H9 (cell line): ENCODE measurements at regions not wholly inside any gene's neighbourhood (a gene's known extent, or its start where the extent isn't known, plus 50 kb on each side); places are given as distances from the start of the nearest gene placed in this dataset.
"Not testable (repeated sequence)": the region's sequence is repeated elsewhere in the genome, so short reads cannot be mapped to it uniquely, and the experiment has no call there.

Experiments used
- DNase-seq: peaks from one replicate; pipeline ENCODE4 v3.0.0-alpha.2; 2017
- H2AFZ ChIP-seq: one replicate; pipeline ENCODE4 v1.6.1; 2013; ENCODE audit warnings: mild to moderate bottlenecking, low read length, control low read depth, moderate library complexity
- H2AK5ac ChIP-seq: 2 replicates; pipeline ENCODE4 v1.6.1; 2013; ENCODE audit warnings: low read length, control low read depth, mixed read lengths; ENCODE audit not compliant: insufficient read length
- H2BK120ac ChIP-seq: one replicate; pipeline ENCODE4 v1.6.1; 2013; ENCODE audit warnings: low read depth, mild to moderate bottlenecking, low read length, control low read depth, inconsistent platforms; ENCODE audit not compliant: poor library complexity, severe bottlenecking
- H2BK12ac ChIP-seq: 2 replicates; pipeline ENCODE4 v1.6.1; 2013; ENCODE audit warnings: low read length, control low read depth, mixed read lengths, low read depth; ENCODE audit not compliant: insufficient read length
- H2BK15ac ChIP-seq: 2 replicates; pipeline ENCODE4 v1.6.1; 2013; ENCODE audit warnings: low read depth, low read length, control low read depth
- H2BK20ac ChIP-seq: one replicate; pipeline ENCODE4 v1.6.1; 2013; ENCODE audit warnings: low read depth, mild to moderate bottlenecking, low read length, control low read depth, inconsistent platforms; ENCODE audit not compliant: poor library complexity, severe bottlenecking
- H2BK5ac ChIP-seq: 2 replicates; pipeline ENCODE4 v1.6.1; 2013; ENCODE audit warnings: low read length, control low read depth, mixed read lengths; ENCODE audit not compliant: insufficient read length
- H3K14ac ChIP-seq: 2 replicates; pipeline ENCODE4 v1.6.1; 2013; ENCODE audit warnings: low read length, control low read depth; ENCODE audit not compliant: insufficient read depth
- H3K18ac ChIP-seq: 2 replicates; pipeline ENCODE4 v1.6.1; 2013; ENCODE audit warnings: low read depth, mild to moderate bottlenecking, mixed read lengths, low read length, control low read depth; ENCODE audit not compliant: insufficient read length
- H3K23ac ChIP-seq: 2 replicates; pipeline ENCODE4 v1.6.1; 2013; ENCODE audit warnings: low read length, control low read depth, mixed read lengths, low read depth; ENCODE audit not compliant: insufficient read length
- H3K23me2 ChIP-seq: 2 replicates; pipeline ENCODE4 v1.6.1; 2013; ENCODE audit warnings: low read depth, mild to moderate bottlenecking, mixed read lengths, low read length, control low read depth; ENCODE audit not compliant: insufficient read length, poor library complexity, severe bottlenecking
- H3K27ac ChIP-seq: 2 replicates; pipeline ENCODE4 v1.5.1; 2013; ENCODE audit warnings: low read length, control low read depth, mixed read lengths, low read depth; ENCODE audit not compliant: insufficient read length
- H3K27me3 ChIP-seq: 2 replicates; pipeline ENCODE4 v1.6.1; 2013; ENCODE audit warnings: low read length, control low read depth, inconsistent platforms; ENCODE audit not compliant: insufficient read depth
- H3K4ac ChIP-seq: 2 replicates; pipeline ENCODE4 v1.6.1; 2013; ENCODE audit warnings: low read depth, mild to moderate bottlenecking, control low read depth, inconsistent platforms, low read length, moderate library complexity
- H3K4me1 ChIP-seq: 2 replicates; pipeline ENCODE4 v1.6.1; 2013; ENCODE audit warnings: low read length, control low read depth, inconsistent platforms; ENCODE audit not compliant: insufficient read depth
- H3K4me2 ChIP-seq: 2 replicates; pipeline ENCODE4 v1.6.1; 2013; ENCODE audit warnings: low read length, control low read depth, mixed read lengths; ENCODE audit not compliant: insufficient read length, insufficient read depth
- H3K56ac ChIP-seq: 2 replicates; pipeline ENCODE4 v1.6.1; 2013; ENCODE audit warnings: low read depth, mild to moderate bottlenecking, mixed read lengths, low read length, control low read depth; ENCODE audit not compliant: insufficient read length
- H3K79me1 ChIP-seq: 2 replicates; pipeline ENCODE4 v1.6.1; 2013; ENCODE audit warnings: low read depth, mild to moderate bottlenecking, moderate library complexity, low read length, control low read depth, inconsistent platforms; ENCODE audit not compliant: insufficient read depth, poor library complexity, severe bottlenecking
- H3K79me2 ChIP-seq: 2 replicates; pipeline ENCODE4 v1.6.1; 2013; ENCODE audit warnings: low read length, control low read depth, inconsistent platforms; ENCODE audit not compliant: insufficient read depth
- H3K9ac ChIP-seq: 2 replicates; pipeline ENCODE4 v1.6.1; 2013; ENCODE audit warnings: low read length, control low read depth, mixed read lengths; ENCODE audit not compliant: insufficient read length; ENCODE audit errors: extremely low read depth
- H3K9me3 ChIP-seq: one replicate; pipeline ENCODE4 v1.6.1; 2013; ENCODE audit warnings: low read depth, low read length, inconsistent platforms; ENCODE audit not compliant: control insufficient read depth
- H3T11ph ChIP-seq: one replicate; pipeline ENCODE4 v1.6.1; 2013; ENCODE audit warnings: mild to moderate bottlenecking, low read length, control low read depth, inconsistent platforms
- H4K20me1 ChIP-seq: one replicate; pipeline ENCODE4 v1.6.1; 2013; ENCODE audit not compliant: control insufficient read depth, insufficient read length, insufficient read depth
- H4K5ac ChIP-seq: 2 replicates; pipeline ENCODE4 v1.6.1; 2013; ENCODE audit warnings: low read depth, mild to moderate bottlenecking, mixed read lengths, low read length, control low read depth; ENCODE audit not compliant: insufficient read length
- H4K8ac ChIP-seq: replicated peaks from 2 replicates; pipeline ENCODE4 v1.6.1; 2013; ENCODE audit warnings: low read length, control low read depth, mixed read lengths, low read depth; ENCODE audit not compliant: insufficient read length
- H4K91ac ChIP-seq: 2 replicates; pipeline ENCODE4 v1.6.1; 2013; ENCODE audit warnings: low read depth, mild to moderate bottlenecking, moderate library complexity, mixed read lengths, low read length, control low read depth; ENCODE audit not compliant: insufficient read length
- H3K27ac Mint-ChIP-seq, 3 experiments: 2 replicates in 2 of 3; 3 replicates in 1 of 3; pipeline ENCODE4 v1.8.0; 2020 to 2021; ENCODE audit warnings: mixed read lengths in 3 of 3, mild to moderate bottlenecking in 1 of 3, moderate library complexity in 1 of 3
- H3K27me3 Mint-ChIP-seq: 2 replicates; pipeline ENCODE4 v1.8.0; 2021; ENCODE audit warnings: low read depth, mild to moderate bottlenecking, moderate library complexity, mixed read lengths
- H3K36me3 Mint-ChIP-seq, 3 experiments: 2 replicates in 2 of 3; 3 replicates in 1 of 3; pipeline ENCODE4 v1.8.0; 2020 to 2021; ENCODE audit warnings: low read depth in 3 of 3, mixed read lengths in 3 of 3; ENCODE audit not compliant: insufficient read depth in 1 of 3
- H3K4me1 Mint-ChIP-seq, 2 experiments: 2 replicates each; pipeline ENCODE4 v1.8.0; 2020; ENCODE audit warnings: mixed read lengths in 2 of 2
- H3K4me3 Mint-ChIP-seq, 2 experiments: 2 replicates in 1 of 2; 3 replicates in 1 of 2; pipeline ENCODE4 v1.8.0; 2020 to 2021; ENCODE audit warnings: mild to moderate bottlenecking in 2 of 2, mixed read lengths in 2 of 2, moderate library complexity in 1 of 2
- H3K9me3 Mint-ChIP-seq, 2 experiments: 2 replicates in 1 of 2; 3 replicates in 1 of 2; pipeline ENCODE4 v1.8.0; 2020; ENCODE audit warnings: mild to moderate bottlenecking in 2 of 2, mixed read lengths in 2 of 2, moderate library complexity in 1 of 2
- WGBS: extraction: QIAGEN DNeasy Blood & Tissue Kit; methylation state at CpG from one replicate; pipeline ENCODE4 v1.1.7; 2013; ENCODE audit warnings: missing lambda C conversion rate, low lambda C conversion rate, mixed read lengths; ENCODE audit not compliant: insufficient read length; ENCODE audit errors: extremely low coverage; 5-methylcytosine and 5-hydroxymethylcytosine counted together
- TF ChIP-seq, protein P1 (sequence below): fragments of 200-600 bp; sonication (generic); conservative IDR thresholded peaks from 3 replicates; pipeline ENCODE4 v1.8.0; 2021; ENCODE audit warnings: antibody characterized with exemption, mild to moderate bottlenecking

DNA sequence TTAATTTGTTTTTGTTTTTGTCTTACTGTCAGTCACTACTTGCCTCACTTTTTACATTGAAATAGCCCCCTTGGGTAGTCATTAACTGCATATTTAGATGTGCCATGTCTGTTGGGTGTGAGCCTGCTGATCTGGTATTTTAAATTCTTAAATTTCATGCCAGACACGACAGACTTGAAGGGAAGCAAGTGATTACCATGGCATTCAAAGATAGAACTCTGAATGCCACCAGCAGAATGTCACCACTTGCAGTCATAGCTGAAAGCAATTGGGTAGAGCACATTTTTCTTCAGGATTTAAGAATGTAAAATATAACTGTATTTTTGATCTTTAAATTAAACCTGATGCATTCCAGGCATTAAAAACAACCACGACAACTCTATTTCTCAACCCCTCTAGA is 396.5 kb upstream of the ATP10A start:
- TF ChIP-seq, protein P1, sequence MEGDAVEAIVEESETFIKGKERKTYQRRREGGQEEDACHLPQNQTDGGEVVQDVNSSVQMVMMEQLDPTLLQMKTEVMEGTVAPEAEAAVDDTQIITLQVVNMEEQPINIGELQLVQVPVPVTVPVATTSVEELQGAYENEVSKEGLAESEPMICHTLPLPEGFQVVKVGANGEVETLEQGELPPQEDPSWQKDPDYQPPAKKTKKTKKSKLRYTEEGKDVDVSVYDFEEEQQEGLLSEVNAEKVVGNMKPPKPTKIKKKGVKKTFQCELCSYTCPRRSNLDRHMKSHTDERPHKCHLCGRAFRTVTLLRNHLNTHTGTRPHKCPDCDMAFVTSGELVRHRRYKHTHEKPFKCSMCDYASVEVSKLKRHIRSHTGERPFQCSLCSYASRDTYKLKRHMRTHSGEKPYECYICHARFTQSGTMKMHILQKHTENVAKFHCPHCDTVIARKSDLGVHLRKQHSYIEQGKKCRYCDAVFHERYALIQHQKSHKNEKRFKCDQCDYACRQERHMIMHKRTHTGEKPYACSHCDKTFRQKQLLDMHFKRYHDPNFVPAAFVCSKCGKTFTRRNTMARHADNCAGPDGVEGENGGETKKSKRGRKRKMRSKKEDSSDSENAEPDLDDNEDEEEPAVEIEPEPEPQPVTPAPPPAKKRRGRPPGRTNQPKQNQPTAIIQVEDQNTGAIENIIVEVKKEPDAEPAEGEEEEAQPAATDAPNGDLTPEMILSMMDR, result no peak
- Mint-ChIP-seq H3K36me3 (no peaks in the 10 kb centered on the region), H3K27me3 (no peaks in the 10 kb centered on the region), H3K4me1 (peaks cover 13 to 16% of the 10 kb centered on the region in 2 experiments), H3K4me3 (no peak overlapping the region), H3K27ac (no peak overlapping the region), H3K9me3 (peaks cover 0 to 3% of the 10 kb centered on the region in 2 experiments; a peak in 2 of 5 replicates)
- no CpG with 5 or more reads among the region's 2 CpGs for WGBS
- no peak overlapping the region for H3K27ac ChIP-seq
- no peak overlapping the region for H3K56ac ChIP-seq
- H2AFZ ChIP-seq, result no peak overlapping the region
- H3K79me2 ChIP-seq, result no peaks in the 10 kb centered on the region
- H2BK12ac ChIP-seq, result no peak overlapping the region
- H3K9ac ChIP-seq, result no peak overlapping the region
- H3K79me1 ChIP-seq, result no peaks in the 10 kb centered on the region
- no peak overlapping the region for H4K91ac ChIP-seq
- no peak overlapping the region for H3K18ac ChIP-seq
- H3K23ac ChIP-seq, result no peak overlapping the region
- H3K4ac ChIP-seq, result no peak overlapping the region
- H3K4me1 ChIP-seq, result no peaks in the 10 kb centered on the region
- no peak overlapping the region for H3K4me2 ChIP-seq
- no peak for DNase-seq
- H4K8ac ChIP-seq, result no peak overlapping the region
- H2BK20ac ChIP-seq, result no peak overlapping the region
- H2AK5ac ChIP-seq, result no peak overlapping the region
- H3K14ac ChIP-seq, result no peak overlapping the region
- H3K27me3 ChIP-seq, result no peaks in the 10 kb centered on the region
- no peak overlapping the region for H2BK5ac ChIP-seq
- no peaks in the 10 kb centered on the region for H4K20me1 ChIP-seq
- H3K23me2 ChIP-seq, result no peaks in the 10 kb centered on the region
- no peaks in the 10 kb centered on the region for H3K9me3 ChIP-seq
- H4K5ac ChIP-seq, result no peak overlapping the region
- no peak overlapping the region for H3T11ph ChIP-seq
- H2BK120ac ChIP-seq, result no peak overlapping the region
- H2BK15ac ChIP-seq, result no peak overlapping the region

DNA sequence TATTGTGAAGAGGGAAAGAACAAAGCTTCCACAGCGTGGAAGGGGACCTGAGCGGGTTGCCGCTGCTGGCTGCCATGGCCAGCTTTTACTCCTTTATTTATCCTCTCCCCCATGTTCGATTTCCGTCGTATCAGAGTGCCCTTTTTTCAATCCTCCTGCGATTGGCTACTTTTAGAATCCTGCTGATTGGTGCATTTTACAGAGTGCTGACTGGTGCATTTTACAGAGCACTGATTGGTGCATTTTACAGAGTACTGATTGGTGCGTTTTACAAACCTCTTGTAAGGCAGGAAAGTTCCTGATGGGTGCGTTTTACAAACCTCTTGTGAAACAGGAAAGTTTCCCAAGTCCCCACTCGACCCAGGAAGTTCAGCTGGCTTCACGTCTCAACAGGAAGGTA is 381.7 kb upstream of the ATP10A start:
- not testable (repeated sequence) for H2AFZ ChIP-seq, H3K27me3 ChIP-seq, H2BK15ac ChIP-seq, H2BK5ac ChIP-seq, H3K23ac ChIP-seq, H2BK12ac ChIP-seq, H4K8ac ChIP-seq, H3K27me3 Mint-ChIP-seq, H3K14ac ChIP-seq, H4K20me1 ChIP-seq, H3K79me1 ChIP-seq, H4K91ac ChIP-seq, H3K4me3 Mint-ChIP-seq, H3K79me2 ChIP-seq, H3K23me2 ChIP-seq, H3K9ac ChIP-seq, H4K5ac ChIP-seq, H3K4me2 ChIP-seq, H3T11ph ChIP-seq, H3K56ac ChIP-seq, H3K9me3 ChIP-seq, H2AK5ac ChIP-seq, DNase-seq, H3K4ac ChIP-seq, H3K18ac ChIP-seq, H3K4me1 ChIP-seq, H3K27ac ChIP-seq, H2BK20ac ChIP-seq, H2BK120ac ChIP-seq
- no CpG with 5 or more reads among the region's 11 CpGs for WGBS
- peak overlapping the region in 2 of 3 experiments; percentile 3 to 35; a peak in 2 of 7 replicates for H3K27ac Mint-ChIP-seq
- H3K4me1 Mint-ChIP-seq, result peaks cover 31 to 44% of the 10 kb centered on the region in 2 experiments
- peaks cover 3 to 14% of the 10 kb centered on the region in 2 experiments; a peak in 4 of 5 replicates for H3K9me3 Mint-ChIP-seq
- H3K36me3 Mint-ChIP-seq, result peaks cover 0 to 16% (median 7%) of the 10 kb centered on the region in 3 experiments; a peak in 5 of 7 replicates
